H1 (cell line): ENCODE measurements at regions not wholly inside any gene's neighbourhood (a gene's known extent, or its start where the extent isn't known, plus 50 kb on each side); places are given as distances from the start of the nearest gene placed in this dataset.

Experiments
- CTCF ChIA-PET: fragments of 300-600 bp; sonication (Branson Sonifier 250); formaldehyde crosslinking; loops from one replicate; lab custom pipeline; 2021; ENCODE audit not compliant: partially characterized antibody; lab: Charles Lee
- POLR2A ChIA-PET: fragments of 300-600 bp; sonication (Branson Sonifier 250); formaldehyde crosslinking; loops from one replicate; lab custom pipeline; 2021; ENCODE audit warnings: inconsistent platforms; ENCODE audit not compliant: partially characterized antibody; lab: Charles Lee
- DNase-seq, 2 experiments: peaks; one replicate each; pipeline versions ENCODE4 v3.0.0 to v3.0.0-alpha.2; 2010 to 2022; ENCODE audit warnings: low spot score in 2 of 2, low read depth in 1 of 2, mixed read lengths in 1 of 2
- FAIRE-seq: peaks from 2 replicates; lab custom pipeline; 2011; peaks lifted over from hg19 to GRCh38; lab: Jason Lieb, UNC
- H2AFZ ChIP-seq: 2 replicates; pipeline ENCODE4 v1.8.1; 2012; ENCODE audit warnings: low read length, inconsistent platforms
- H2AK5ac ChIP-seq: 2 replicates; pipeline ENCODE4 v1.6.1; 2013; ENCODE audit warnings: low read depth, low read length
- H2BK120ac ChIP-seq: replicated peaks from 2 replicates; pipeline ENCODE3; 2013; ENCODE audit warnings: low read depth, low read length, inconsistent platforms
- H2BK12ac ChIP-seq: 2 replicates; pipeline ENCODE4 v1.6.1; 2013; ENCODE audit warnings: low read depth, low read length
- H2BK15ac ChIP-seq: 2 replicates; pipeline ENCODE4 v1.6.1; 2013; ENCODE audit warnings: low read length
- H2BK20ac ChIP-seq: 2 replicates; pipeline ENCODE4 v1.6.1; 2013; ENCODE audit warnings: low read length
- H2BK5ac ChIP-seq: 2 replicates; pipeline ENCODE4 v1.6.1; 2013; ENCODE audit warnings: low read depth, low read length
- H3K14ac ChIP-seq: 2 replicates; pipeline ENCODE4 v1.6.1; 2013; ENCODE audit warnings: inconsistent platforms; ENCODE audit not compliant: insufficient read length
- H3K18ac ChIP-seq: 2 replicates; pipeline ENCODE4 v1.6.1; 2013; ENCODE audit warnings: low read length; ENCODE audit errors: extremely low read depth
- H3K23ac ChIP-seq: 2 replicates; pipeline ENCODE4 v1.6.1; 2013; ENCODE audit warnings: inconsistent platforms; ENCODE audit not compliant: insufficient read length
- H3K23me2 ChIP-seq: 2 replicates; pipeline ENCODE4 v1.6.1; 2013; ENCODE audit warnings: low read depth, low read length
- H3K27ac ChIP-seq: 2 replicates; pipeline ENCODE4 v1.6.1; 2011; ENCODE audit warnings: low read depth, low read length, inconsistent platforms
- H3K27me3 ChIP-seq, 4 experiments: replicated peaks in 1 of 4; 1 replicate in 1 of 4; 2 replicates in 3 of 4; pipeline versions ENCODE4 v1.6.1 to v1.8.1; 2011 to 2013; ENCODE audit warnings: low read length in 3 of 4, mild to moderate bottlenecking in 3 of 4, inconsistent platforms in 2 of 4, mixed read lengths in 2 of 4, moderate library complexity in 1 of 4; ENCODE audit not compliant: control insufficient read depth in 3 of 4, insufficient read depth in 3 of 4; ENCODE audit errors: extremely low read depth in 1 of 4
- H3K36me3 ChIP-seq, 4 experiments: 2 replicates each; pipeline versions ENCODE4 v1.6.1 to v1.8.1; 2011 to 2013; ENCODE audit warnings: mild to moderate bottlenecking in 4 of 4, low read length in 3 of 4, moderate library complexity in 2 of 4, control low read depth in 1 of 4, inconsistent platforms in 1 of 4; ENCODE audit not compliant: insufficient read depth in 4 of 4, control insufficient read depth in 2 of 4
- H3K4ac ChIP-seq: replicated peaks from 2 replicates; pipeline ENCODE3; 2013; ENCODE audit warnings: low read length, low read depth, mixed read lengths, inconsistent platforms; ENCODE audit not compliant: insufficient read length
- H3K4me1 ChIP-seq, 4 experiments: replicated peaks in 1 of 4; 1 replicate in 1 of 4; 2 replicates in 3 of 4; pipeline versions ENCODE4 v1.6.1 to v1.8.1; 2011 to 2013; ENCODE audit warnings: low read length in 3 of 4, inconsistent platforms in 2 of 4, mixed read lengths in 1 of 4; ENCODE audit not compliant: insufficient read depth in 4 of 4, control insufficient read depth in 3 of 4
- H3K4me2 ChIP-seq, 2 experiments: 2 replicates each; pipeline versions ENCODE4 v1.6.1 to v1.8.1; 2011 to 2013; ENCODE audit warnings: low read depth in 2 of 2, low read length in 2 of 2, control low read depth in 1 of 2, inconsistent platforms in 1 of 2, mild to moderate bottlenecking in 1 of 2; ENCODE audit not compliant: insufficient read depth in 1 of 2
- H3K4me3 ChIP-seq, 4 experiments: fragments of 200-600, 300-600 bp in 1 of 4; sonication (generic), shearing (Covaris generic), sonication (Bioruptor Twin) in 1 of 4; 2 replicates each; pipeline versions ENCODE4 v1.5.1 to v1.8.1; 2011 to 2016; ENCODE audit warnings: low read length in 4 of 4, low read depth in 3 of 4, control low read depth in 2 of 4, inconsistent platforms in 2 of 4, mild to moderate bottlenecking in 2 of 4, mixed read lengths in 1 of 4, moderate library complexity in 1 of 4; ENCODE audit not compliant: insufficient read depth in 2 of 4; ENCODE audit errors: extremely low read depth in 1 of 4
- H3K56ac ChIP-seq: replicated peaks from 2 replicates; pipeline ENCODE3; 2013; ENCODE audit warnings: low read depth, mild to moderate bottlenecking, mixed read lengths, low read length, inconsistent platforms; ENCODE audit not compliant: insufficient read length
- H3K79me1 ChIP-seq: 2 replicates; pipeline ENCODE4 v1.6.1; 2013; ENCODE audit warnings: low read depth, low read length, control low read depth
- H3K79me2 ChIP-seq, 2 experiments: 2 replicates each; pipeline versions ENCODE4 v1.6.1 to v1.8.1; 2012 to 2013; ENCODE audit warnings: low read length in 2 of 2, mild to moderate bottlenecking in 2 of 2, inconsistent platforms in 1 of 2; ENCODE audit not compliant: insufficient read depth in 2 of 2, control insufficient read depth in 1 of 2
- H3K9ac ChIP-seq, 4 experiments: replicated peaks in 1 of 4; 1 replicate in 1 of 4; 2 replicates in 3 of 4; pipeline versions ENCODE4 v1.6.1 to v1.8.1; 2011 to 2013; ENCODE audit warnings: low read depth in 3 of 4, low read length in 3 of 4, control low read depth in 2 of 4, mild to moderate bottlenecking in 2 of 4, moderate library complexity in 2 of 4, inconsistent platforms in 1 of 4; ENCODE audit errors: extremely low read depth in 1 of 4
- H3K9me3 ChIP-seq, 2 experiments: 2 replicates each; pipeline versions ENCODE4 v1.6.1 to v1.8.1; 2012 to 2013; ENCODE audit warnings: mild to moderate bottlenecking in 2 of 2, moderate library complexity in 2 of 2, control low read depth in 1 of 2, inconsistent platforms in 1 of 2, low read depth in 1 of 2, low read length in 1 of 2, mixed read lengths in 1 of 2; ENCODE audit not compliant: insufficient read depth in 2 of 2
- H4K20me1 ChIP-seq, 2 experiments: replicated peaks in 1 of 2; 2 replicates each; pipeline versions ENCODE3 to v1.8.1; 2011 to 2013; ENCODE audit warnings: inconsistent platforms in 2 of 2, low read length in 2 of 2, mild to moderate bottlenecking in 1 of 2; ENCODE audit not compliant: insufficient read depth in 2 of 2, control insufficient read depth in 1 of 2
- H4K5ac ChIP-seq: 2 replicates; pipeline ENCODE4 v1.6.1; 2013; ENCODE audit warnings: low read length, low read depth, mixed read lengths, inconsistent platforms; ENCODE audit not compliant: insufficient read length
- H4K8ac ChIP-seq: 2 replicates; pipeline ENCODE4 v1.8.0; 2013; ENCODE audit warnings: mild to moderate bottlenecking, moderate library complexity, low read length, inconsistent platforms; ENCODE audit not compliant: insufficient read depth; ENCODE audit errors: extremely low read depth
- H4K91ac ChIP-seq: replicated peaks from 2 replicates; pipeline ENCODE3; 2013; ENCODE audit warnings: low read length, mixed read lengths, inconsistent platforms; ENCODE audit not compliant: insufficient read length
- ASH2L ChIP-seq: fragments of 200-600, 300-600 bp; sonication (generic); IDR thresholded peaks from one replicate; pipeline ENCODE4 v1.7.1; 2017; ENCODE audit warnings: low read length
- BACH1 ChIP-seq: IDR thresholded peaks from 2 replicates; pipeline ENCODE4 v1.6.1; 2012; ENCODE audit warnings: low read length, improper control_type of control experiment
- CEBPB ChIP-seq: IDR thresholded peaks from 2 replicates; pipeline ENCODE4 v1.6.1; 2012; ENCODE audit warnings: low read depth, low read length
- EZH2 ChIP-seq: fragments of 200-600 bp; sonication (generic); IDR thresholded peaks from 2 replicates; pipeline ENCODE4 v1.7.1; 2012; ENCODE audit warnings: low read depth, mild to moderate bottlenecking, moderate library complexity, low read length, inconsistent platforms; ENCODE audit not compliant: severe bottlenecking
- KDM1A ChIP-seq: fragments of 200-600, 300-600 bp; sonication (generic); IDR thresholded peaks from 2 replicates; pipeline ENCODE4 v1.7.1; 2016; ENCODE audit warnings: mild to moderate bottlenecking, low read length, borderline replicate concordance
- KDM4A ChIP-seq: IDR thresholded peaks from one replicate; pipeline ENCODE4 v1.7.1; 2012; ENCODE audit warnings: low read depth, mild to moderate bottlenecking, moderate library complexity, low read length, inconsistent platforms; ENCODE audit not compliant: severe bottlenecking
- MAX ChIP-seq: IDR thresholded peaks from 2 replicates; pipeline ENCODE4 v1.6.1; 2012; ENCODE audit warnings: inconsistent platforms
- PHF8 ChIP-seq: fragments of 200-600 bp; sonication (generic); conservative IDR thresholded peaks from 2 replicates; pipeline ENCODE4 v1.7.1; 2012; ENCODE audit warnings: low read depth, mild to moderate bottlenecking, inconsistent platforms, low read length, moderate library complexity
- SIX5 ChIP-seq: IDR thresholded peaks from 2 replicates; pipeline ENCODE4 v1.6.1; 2011; ENCODE audit warnings: mild to moderate bottlenecking, low read depth, low read length
- TCF12 ChIP-seq: IDR thresholded peaks from 2 replicates; pipeline ENCODE4 v1.6.1; 2011; ENCODE audit warnings: low read depth, mild to moderate bottlenecking, low read length
- WGBS, 2 experiments: shearing (Covaris generic) in 1 of 2; methylation state at CpG; one replicate each; pipeline versions ENCODE4 v1.1.6 to v1.1.7; 2013 to 2015; ENCODE audit warnings: low lambda C conversion rate in 2 of 2, mixed read lengths in 2 of 2, inconsistent platforms in 1 of 2, low coverage in 1 of 2, missing lambda C conversion rate in 1 of 2; ENCODE audit not compliant: insufficient replicate concordance in 2 of 2, insufficient coverage in 1 of 2, insufficient read length in 1 of 2; ENCODE audit errors: extremely low coverage in 1 of 2, missing lambda C conversion rate in 1 of 2; 5-methylcytosine and 5-hydroxymethylcytosine counted together
- TF ChIP-seq, protein P1 (sequence below), 3 experiments: IDR thresholded peaks; 1 replicate in 2 of 3; 2 replicates in 1 of 3; pipeline versions ENCODE4 v1.5.1 to v1.6.1; 2011; ENCODE audit warnings: low read length in 3 of 3, mild to moderate bottlenecking in 3 of 3, inconsistent platforms in 2 of 3, low read depth in 1 of 3, moderate library complexity in 1 of 3; ENCODE audit not compliant: insufficient read depth in 1 of 3; ENCODE audit errors: control extremely low read depth in 1 of 3

- no peak for DNase-seq
- no peak overlapping the region for H2BK20ac ChIP-seq
- no peak overlapping the region for H3K18ac ChIP-seq
- TF ChIP-seq KDM1A (no peak), SIX5 (no peak), TCF12 (no peak), BACH1 (no peak), PHF8 (no peak), EZH2 (no peak), MAX (no peak), CEBPB (no peak), ASH2L (no peak), KDM4A (no peak)
- TF ChIP-seq, protein P1, sequence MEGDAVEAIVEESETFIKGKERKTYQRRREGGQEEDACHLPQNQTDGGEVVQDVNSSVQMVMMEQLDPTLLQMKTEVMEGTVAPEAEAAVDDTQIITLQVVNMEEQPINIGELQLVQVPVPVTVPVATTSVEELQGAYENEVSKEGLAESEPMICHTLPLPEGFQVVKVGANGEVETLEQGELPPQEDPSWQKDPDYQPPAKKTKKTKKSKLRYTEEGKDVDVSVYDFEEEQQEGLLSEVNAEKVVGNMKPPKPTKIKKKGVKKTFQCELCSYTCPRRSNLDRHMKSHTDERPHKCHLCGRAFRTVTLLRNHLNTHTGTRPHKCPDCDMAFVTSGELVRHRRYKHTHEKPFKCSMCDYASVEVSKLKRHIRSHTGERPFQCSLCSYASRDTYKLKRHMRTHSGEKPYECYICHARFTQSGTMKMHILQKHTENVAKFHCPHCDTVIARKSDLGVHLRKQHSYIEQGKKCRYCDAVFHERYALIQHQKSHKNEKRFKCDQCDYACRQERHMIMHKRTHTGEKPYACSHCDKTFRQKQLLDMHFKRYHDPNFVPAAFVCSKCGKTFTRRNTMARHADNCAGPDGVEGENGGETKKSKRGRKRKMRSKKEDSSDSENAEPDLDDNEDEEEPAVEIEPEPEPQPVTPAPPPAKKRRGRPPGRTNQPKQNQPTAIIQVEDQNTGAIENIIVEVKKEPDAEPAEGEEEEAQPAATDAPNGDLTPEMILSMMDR (IDR thresholded peaks at IDR 0.05; ENCODE audit: control extremely low read depth in 1 of 3, insufficient read depth in 1 of 3, low read depth in 1 of 3, low read length in 3 of 3) = no peak
- peaks cover 0 to 4% (median 3%) of the 10 kb centered on the region in 4 experiments; a peak in 3 of 7 replicates for H3K4me1 ChIP-seq
- H2BK5ac ChIP-seq = no peak overlapping the region
- no peak overlapping the region for H3K27ac ChIP-seq
- ChIA-PET POLR2A (interaction anchor here (1.0 kb wide), 1 partner anchor 14 kb away, joined by 3 read pairs; no protein-coding TSS in a partner anchor), CTCF (interaction anchor here (0.8 to 4.2 kb wide), 4 partner anchors 12 to 145 kb away, joined by 3 to 52 read pairs (median 4); no protein-coding TSS in a partner anchor)
- no peak overlapping the region for H3K4me2 ChIP-seq
- no peak overlapping the region for H2AK5ac ChIP-seq
- H2BK12ac ChIP-seq = no peak overlapping the region
- no peak overlapping the region for H3K23ac ChIP-seq
- no peak overlapping the region for H3K14ac ChIP-seq
- H2BK15ac ChIP-seq = no peak overlapping the region
- H3K23me2 ChIP-seq = no peaks in the 10 kb centered on the region
- no peak overlapping the region for H4K5ac ChIP-seq
- no peak overlapping the region for H4K91ac ChIP-seq
- H3K79me2 ChIP-seq = no peaks in the 10 kb centered on the region
- no peak overlapping the region for H2AFZ ChIP-seq
- no peaks in the 10 kb centered on the region for H4K20me1 ChIP-seq
- H3K9ac ChIP-seq = no peak overlapping the region
- FAIRE-seq = no peak
- H3K56ac ChIP-seq = no peak overlapping the region
- no peaks in the 10 kb centered on the region for H3K79me1 ChIP-seq
- peaks cover 0 to under 1% (median 0%) of the 10 kb centered on the region in 4 experiments; a peak in 1 of 7 replicates for H3K27me3 ChIP-seq
- no peak overlapping the region for H3K4me3 ChIP-seq
- no peak overlapping the region for H4K8ac ChIP-seq
- no peaks in the 10 kb centered on the region for H3K36me3 ChIP-seq
- WGBS, 2 experiments = 72% methylated on average over 4 of the region's 4 CpGs; no CpG with 5 or more reads in 1 of the 2 experiments
- H3K4ac ChIP-seq = no peak overlapping the region
- no peaks in the 10 kb centered on the region for H3K9me3 ChIP-seq
- H2BK120ac ChIP-seq = no peak overlapping the region
Measured at GRCh38 chr6:71386215-71386614, 97.6 kb downstream of the OGFRL1 start.
